Caco-2 (cell line): ENCODE measurements at regions not wholly inside any gene's neighbourhood (a gene's known extent, or its start where the extent isn't known, plus 50 kb on each side); places are given as distances from the start of the nearest gene placed in this dataset.

Source experiments
- BruUV-seq: library from RNA; stranded (reverse); fragments of 400-500 nt; replicated peaks from 2 replicates; lab custom pipeline; 2021; lab: Mats Ljungman, UMichigan
- CTCF ChIA-PET: fragments of 300-600 bp; sonication (Branson Sonifier 250); formaldehyde crosslinking; loops from one replicate; lab custom pipeline; 2022; ENCODE audit warnings: antibody characterized with exemption; lab: Charles Lee
- POLR2A ChIA-PET: fragments of 300-600 bp; sonication (Branson Sonifier 250); formaldehyde crosslinking; loops from one replicate; lab custom pipeline; 2022; ENCODE audit warnings: antibody characterized with exemption; lab: Charles Lee
- DNase-seq, 2 experiments: peaks; one replicate each; pipeline versions ENCODE4 v3.0.0 to v3.0.0-alpha.2; 2020 to 2022
- H3K27me3 ChIP-seq: replicated peaks from 2 replicates; pipeline ENCODE4 v1.6.0; 2011; ENCODE audit warnings: low read length; ENCODE audit not compliant: control insufficient read depth, insufficient read depth
- H3K36me3 ChIP-seq: 2 replicates; pipeline ENCODE4 v1.5.1; 2011; ENCODE audit warnings: low read length; ENCODE audit not compliant: control insufficient read depth, insufficient read depth
- H3K4me1 ChIP-seq: fragments of 250-450 bp; sonication (Bioruptor Pico); 2 replicates; pipeline ENCODE4 v1.5.1; 2020; ENCODE audit warnings: mild to moderate bottlenecking
- H3K4me3 ChIP-seq: 2 replicates; pipeline ENCODE4 v1.5.1; 2011; ENCODE audit warnings: low read depth, mild to moderate bottlenecking, control low read depth, low read length
- H3K9me3 ChIP-seq: fragments of 250-450 bp; sonication (Bioruptor Pico); 2 replicates; pipeline ENCODE4 v1.5.1; 2020; ENCODE audit warnings: mild to moderate bottlenecking, moderate library complexity
- H3K27ac Mint-ChIP-seq: one replicate; pipeline ENCODE4 v1.8.0; 2022; ENCODE audit warnings: mixed read lengths; ENCODE audit not compliant: unreplicated experiment
- H3K27me3 Mint-ChIP-seq: one replicate; pipeline ENCODE4 v1.8.0; 2022; ENCODE audit warnings: mixed read lengths; ENCODE audit not compliant: insufficient read depth, unreplicated experiment
- H3K36me3 Mint-ChIP-seq: one replicate; pipeline ENCODE4 v1.8.0; 2022; ENCODE audit warnings: mild to moderate bottlenecking, mixed read lengths; ENCODE audit not compliant: insufficient read depth, unreplicated experiment
- H3K4me1 Mint-ChIP-seq: one replicate; pipeline ENCODE4 v1.8.0; 2022; ENCODE audit warnings: low read depth, mixed read lengths; ENCODE audit not compliant: unreplicated experiment
- H3K4me3 Mint-ChIP-seq: one replicate; pipeline ENCODE4 v1.8.0; 2022; ENCODE audit warnings: mild to moderate bottlenecking, moderate library complexity, mixed read lengths; ENCODE audit not compliant: unreplicated experiment
- H3K9me3 Mint-ChIP-seq: one replicate; pipeline ENCODE4 v1.8.0; 2022; ENCODE audit warnings: mixed read lengths; ENCODE audit not compliant: unreplicated experiment
- intact Hi-C: fragments of 100-400 bp; cut with micrococcal nuclease; formaldehyde crosslinking; loops from one replicate; pipeline ENCODE4 v1.10.0; 2022; ENCODE audit not compliant: unreplicated experiment
- TF ChIP-seq, protein P1 (sequence below), 2 experiments: fragments of 200-600 bp in 1 of 2; IDR thresholded peaks; 1 replicate in 1 of 2; 2 replicates in 1 of 2; pipeline versions ENCODE4 v1.5.1 to v1.8.0; 2011 to 2022; ENCODE audit warnings: antibody characterized with exemption in 1 of 2, control low read depth in 1 of 2, inconsistent platforms in 1 of 2, low read depth in 1 of 2, low read length in 1 of 2, mild to moderate bottlenecking in 1 of 2, moderate library complexity in 1 of 2; ENCODE audit not compliant: insufficient read depth in 1 of 2, severe bottlenecking in 1 of 2, unreplicated experiment in 1 of 2

DNA sequence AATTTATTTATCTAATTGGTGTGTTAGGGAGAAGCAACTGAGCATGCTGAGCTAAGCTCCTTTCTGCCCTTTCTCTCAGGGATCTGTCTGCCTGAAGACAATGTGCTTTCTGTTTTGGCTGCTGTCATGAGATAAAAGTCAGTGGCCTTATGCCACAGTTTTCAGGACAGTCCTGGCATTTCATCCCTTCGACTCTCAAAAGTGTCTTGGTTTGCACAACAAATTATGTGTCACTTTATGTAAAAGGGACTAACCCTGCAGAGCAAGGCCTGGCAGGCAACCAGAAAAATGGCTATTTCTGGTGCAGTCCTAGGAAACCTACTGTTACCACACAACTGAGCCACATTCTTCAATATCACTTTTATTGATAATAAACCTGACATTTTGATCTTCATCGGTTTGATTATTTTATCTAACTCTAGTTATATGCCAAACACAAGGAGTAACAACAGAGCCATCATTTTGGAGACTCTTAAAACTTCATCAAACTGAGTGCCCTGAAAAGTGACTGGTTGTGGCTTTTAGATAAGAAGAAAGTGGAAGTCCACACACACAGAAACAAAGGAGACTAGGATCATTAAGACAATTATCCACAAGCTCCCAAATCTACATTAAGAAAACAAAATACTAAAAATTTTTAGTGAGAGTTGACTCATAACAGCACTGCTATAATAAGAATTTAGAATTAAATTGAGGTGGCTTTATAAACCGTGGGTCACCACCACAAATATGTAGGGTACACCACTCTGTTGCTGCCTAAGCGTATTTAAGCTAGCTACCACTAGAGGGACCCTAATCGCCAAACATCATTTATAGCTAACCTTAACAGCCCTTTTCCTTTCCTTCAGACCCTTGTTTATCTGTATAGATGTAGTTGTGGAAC is 95.9 kb upstream of the PTPN13 start:
- Histone ChIP-seq H3K4me1 (peaks cover 5% of the 10 kb centered on the region; the same call in 1 of the 2 replicates), H3K9me3 (no peaks in the 10 kb centered on the region), H3K27me3 (no peaks in the 10 kb centered on the region), H3K36me3 (no peaks in the 10 kb centered on the region), H3K4me3 (no peak overlapping the region)
- Mint-ChIP-seq H3K4me3 (no peak overlapping the region), H3K9me3 (no peaks in the 10 kb centered on the region), H3K36me3 (no peaks in the 10 kb centered on the region), H3K27me3 (no peaks in the 10 kb centered on the region), H3K27ac (no peak overlapping the region), H3K4me1 (peaks cover 7% of the 10 kb centered on the region)
- intact Hi-C loops: loop anchor here (1.0 to 10.0 kb wide), 6 partner anchors 97 to 737 kb away; partner anchors contain the start of gene PTPN13
- CTCF ChIA-PET: interaction anchor here (0.6 to 1.7 kb wide), 13 partner anchors 24 to 508 kb away, joined by 3 to 10 read pairs (median 4); partner anchors contain the start of genes C4orf36 and PTPN13
- BruUV-seq: no TSS peak
- TF ChIP-seq, protein P1, sequence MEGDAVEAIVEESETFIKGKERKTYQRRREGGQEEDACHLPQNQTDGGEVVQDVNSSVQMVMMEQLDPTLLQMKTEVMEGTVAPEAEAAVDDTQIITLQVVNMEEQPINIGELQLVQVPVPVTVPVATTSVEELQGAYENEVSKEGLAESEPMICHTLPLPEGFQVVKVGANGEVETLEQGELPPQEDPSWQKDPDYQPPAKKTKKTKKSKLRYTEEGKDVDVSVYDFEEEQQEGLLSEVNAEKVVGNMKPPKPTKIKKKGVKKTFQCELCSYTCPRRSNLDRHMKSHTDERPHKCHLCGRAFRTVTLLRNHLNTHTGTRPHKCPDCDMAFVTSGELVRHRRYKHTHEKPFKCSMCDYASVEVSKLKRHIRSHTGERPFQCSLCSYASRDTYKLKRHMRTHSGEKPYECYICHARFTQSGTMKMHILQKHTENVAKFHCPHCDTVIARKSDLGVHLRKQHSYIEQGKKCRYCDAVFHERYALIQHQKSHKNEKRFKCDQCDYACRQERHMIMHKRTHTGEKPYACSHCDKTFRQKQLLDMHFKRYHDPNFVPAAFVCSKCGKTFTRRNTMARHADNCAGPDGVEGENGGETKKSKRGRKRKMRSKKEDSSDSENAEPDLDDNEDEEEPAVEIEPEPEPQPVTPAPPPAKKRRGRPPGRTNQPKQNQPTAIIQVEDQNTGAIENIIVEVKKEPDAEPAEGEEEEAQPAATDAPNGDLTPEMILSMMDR (IDR thresholded peaks at IDR 0.05; ENCODE audit: insufficient read depth in 1 of 2, low read depth in 1 of 2, low read length in 1 of 2, severe bottlenecking in 1 of 2, unreplicated experiment in 1 of 2): peak; percentile 71 to 75
- peak in 1 of 2 experiments; percentile 35 for DNase-seq
- POLR2A ChIA-PET: interaction anchor here (0.6 kb wide), 1 partner anchor 573 kb away, joined by 8 read pairs; no protein-coding TSS in a partner anchor

DNA sequence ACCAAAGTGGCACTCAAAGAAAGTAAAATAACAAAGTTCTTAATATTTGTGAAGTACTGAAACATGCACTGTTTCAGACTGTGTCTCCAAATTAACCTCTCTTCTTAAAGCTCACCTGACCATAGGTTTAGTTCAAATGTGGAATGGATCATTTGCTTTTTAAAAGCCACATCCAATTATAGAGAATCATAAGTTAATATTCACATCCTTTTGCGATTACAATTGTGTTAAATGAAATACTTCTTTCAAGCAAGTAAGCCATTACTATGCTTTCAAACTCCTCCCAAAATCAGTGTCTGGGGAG is 95.3 kb upstream of the PTPN13 start:
- H3K4me3 Mint-ChIP-seq: no peak overlapping the region
- no peaks in the 10 kb centered on the region for H3K9me3 Mint-ChIP-seq
- peaks cover 7% of the 10 kb centered on the region for H3K4me1 Mint-ChIP-seq
- ChIA-PET POLR2A (no interaction called here), CTCF (interaction anchor here (0.6 to 1.7 kb wide), 13 partner anchors 24 to 508 kb away, joined by 3 to 10 read pairs (median 4); partner anchors contain the start of genes C4orf36 and PTPN13)
- intact Hi-C loops: loop anchor here (1.0 to 10.0 kb wide), 5 partner anchors 117 to 736 kb away; no protein-coding TSS in a partner anchor
- no peaks in the 10 kb centered on the region for H3K36me3 ChIP-seq
- BruUV-seq: no TSS peak
- no peak overlapping the region for H3K4me3 ChIP-seq
- no peaks in the 10 kb centered on the region for H3K36me3 Mint-ChIP-seq
- H3K27me3 Mint-ChIP-seq: peaks cover 1% of the 10 kb centered on the region
- H3K27ac Mint-ChIP-seq: no peak overlapping the region
- H3K9me3 ChIP-seq: no peaks in the 10 kb centered on the region
- H3K27me3 ChIP-seq: no peaks in the 10 kb centered on the region
- H3K4me1 ChIP-seq: peaks cover 5% of the 10 kb centered on the region; the same call in 1 of the 2 replicates
- DNase-seq: no peak
- TF ChIP-seq, protein P1 (IDR thresholded peaks at IDR 0.05; ENCODE audit: insufficient read depth in 1 of 2, low read depth in 1 of 2, low read length in 1 of 2, severe bottlenecking in 1 of 2, unreplicated experiment in 1 of 2): no peak

DNA sequence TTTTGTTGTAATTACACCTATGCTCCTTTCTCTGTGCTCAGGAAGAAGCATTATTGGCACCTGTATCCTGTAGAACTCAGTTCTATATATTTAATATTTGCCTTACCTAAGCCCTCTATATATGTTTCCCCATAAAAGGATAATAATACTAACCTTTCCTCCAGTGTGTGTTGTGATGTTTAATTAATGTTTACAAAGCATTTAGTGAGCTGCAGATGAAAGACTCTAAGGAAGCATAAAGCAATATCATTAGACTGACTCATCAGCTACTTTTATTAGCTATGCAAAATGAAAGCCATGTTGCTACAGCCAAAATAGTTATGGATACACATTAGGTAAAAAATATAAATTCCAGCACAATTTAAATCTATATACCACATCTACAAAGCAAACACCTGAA is 93.6 kb upstream of the PTPN13 start:
- CTCF ChIA-PET: interaction anchor here (1.2 kb wide), 1 partner anchor 94 kb away, joined by 3 read pairs; the partner anchor contains the start of gene PTPN13
- Histone ChIP-seq H3K4me3 (no peak overlapping the region), H3K4me1 (peaks cover 5% of the 10 kb centered on the region; the same call in 1 of the 2 replicates), H3K27me3 (no peaks in the 10 kb centered on the region), H3K9me3 (no peaks in the 10 kb centered on the region), H3K36me3 (no peaks in the 10 kb centered on the region)
- POLR2A ChIA-PET: no interaction called here
- Mint-ChIP-seq H3K27ac (no peak overlapping the region), H3K36me3 (no peaks in the 10 kb centered on the region), H3K4me1 (peaks cover 7% of the 10 kb centered on the region), H3K4me3 (no peak overlapping the region), H3K9me3 (no peaks in the 10 kb centered on the region), H3K27me3 (peaks cover 5% of the 10 kb centered on the region)
- TF ChIP-seq, protein P1 (IDR thresholded peaks at IDR 0.05; ENCODE audit: insufficient read depth in 1 of 2, low read depth in 1 of 2, low read length in 1 of 2, severe bottlenecking in 1 of 2, unreplicated experiment in 1 of 2): no peak
- intact Hi-C loops: no loop called here
- no peak for DNase-seq
- BruUV-seq: no TSS peak
